ENCODE measurements at regions not wholly inside any gene's neighbourhood (a gene's known extent, or its start where the extent isn't known, plus 50 kb on each side); places are given as distances from the start of the nearest gene placed in this dataset.
"Not testable (repeated sequence)": the region's sequence is repeated elsewhere in the genome, so short reads cannot be mapped to it uniquely, and the experiment has no call there.

DNA sequence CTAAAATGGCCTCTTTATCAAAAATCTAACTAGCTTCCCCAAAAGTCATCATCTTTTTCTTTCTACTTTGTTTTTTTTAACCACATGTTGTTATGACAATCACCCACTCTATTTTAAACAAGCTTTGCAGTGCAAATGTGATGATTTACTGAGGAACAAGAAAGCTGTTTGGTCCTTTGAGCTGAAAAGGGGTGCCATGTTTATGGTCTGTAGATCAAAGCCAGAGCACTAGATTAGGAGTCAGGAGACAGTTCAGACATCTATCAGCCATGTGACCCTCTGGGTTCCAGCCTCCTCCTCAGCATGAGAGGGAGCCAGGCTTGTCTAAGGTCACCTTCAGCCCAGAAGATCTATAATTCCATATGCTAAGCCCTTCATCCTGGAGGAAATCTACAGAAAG, 65.9 kb downstream of the RPL22L1 start:
- Mint-ChIP-seq H3K36me3 (ENCODE audit: low read depth) (no peaks in the 10 kb centered on the region), H3K27me3 (ENCODE audit: low read depth) (peaks cover 32% of the 10 kb centered on the region), H3K9me3 (ENCODE audit: insufficient read depth) (no peaks in the 10 kb centered on the region), H3K4me1 (ENCODE audit: low read depth) (no peaks in the 10 kb centered on the region), H3K27ac (no peak overlapping the region), H3K4me3 (no peak overlapping the region)
- ATAC-seq (no peak), DNase-seq (no peak)
- ChIA-PET CTCF (interaction anchor here (2.3 kb wide), 1 partner anchor 7 kb away, joined by 11 read pairs; no protein-coding TSS in a partner anchor), POLR2A (no interaction called here)

DNA sequence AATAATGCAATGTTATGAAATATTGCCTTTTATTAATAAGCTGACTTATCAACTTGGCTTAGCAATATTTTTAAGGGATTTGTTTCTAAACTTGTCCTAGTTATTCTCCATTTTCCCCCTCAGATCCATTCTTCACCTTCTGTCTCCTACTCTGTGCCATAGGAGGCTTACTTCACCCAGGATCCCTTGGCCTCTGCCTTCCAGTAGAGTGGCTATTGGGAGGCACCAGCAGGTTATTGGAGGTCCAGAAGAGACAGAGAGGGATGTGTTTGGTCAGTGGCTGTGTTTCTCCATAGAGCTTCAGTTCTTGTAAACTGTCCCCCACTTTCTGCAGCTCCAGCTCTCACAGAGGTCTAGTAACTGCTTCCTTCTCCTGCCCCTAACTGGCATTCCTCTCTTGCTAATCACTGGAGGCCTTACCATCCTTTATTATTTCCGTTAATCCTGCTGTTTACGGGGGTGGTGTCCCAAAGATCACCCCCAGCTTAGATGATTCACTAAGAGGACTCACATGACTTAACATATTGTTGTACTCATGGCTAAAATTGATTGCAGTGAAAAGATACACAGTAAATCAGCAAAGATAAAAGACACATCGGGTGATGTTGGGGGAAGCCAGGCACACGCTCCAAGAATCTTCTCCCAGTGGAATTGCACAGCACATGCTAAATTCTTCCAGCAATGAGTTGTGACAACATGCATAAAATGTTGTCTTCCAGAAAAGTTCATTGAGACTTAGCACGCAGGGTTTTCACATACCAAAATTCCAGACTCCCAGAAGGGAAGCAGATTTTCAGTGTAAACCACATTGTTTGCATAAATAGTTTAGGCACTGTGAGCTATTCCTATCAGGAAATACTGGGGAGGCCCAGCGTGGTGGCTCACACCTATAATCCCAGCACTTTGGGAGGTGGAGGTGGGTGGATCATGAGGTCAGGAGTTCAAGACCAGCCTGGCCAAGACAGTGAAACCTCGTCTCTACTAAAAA, 67.5 kb downstream of the RPL22L1 start:
- H3K27ac Mint-ChIP-seq, result no peak overlapping the region
- H3K9me3 Mint-ChIP-seq (ENCODE audit: insufficient read depth), result no peaks in the 10 kb centered on the region
- no peak for ATAC-seq
- no peaks in the 10 kb centered on the region for H3K36me3 Mint-ChIP-seq (ENCODE audit: low read depth)
- H3K27me3 Mint-ChIP-seq (ENCODE audit: low read depth), result peaks cover 33% of the 10 kb centered on the region
- DNase-seq, result no peak
- H3K4me3 Mint-ChIP-seq, result no peak overlapping the region
- CTCF ChIA-PET, result interaction anchor here (1.0 to 2.3 kb wide), 2 partner anchors 9 to 389 kb away, joined by 3 to 11 read pairs; no protein-coding TSS in a partner anchor
- no peaks in the 10 kb centered on the region for H3K4me1 Mint-ChIP-seq (ENCODE audit: low read depth)
- POLR2A ChIA-PET, result no interaction called here

GRCh38 chr3:170801597-170801996, 68.4 kb downstream of the RPL22L1 start:
- ChIA-PET POLR2A (no interaction called here), CTCF (interaction anchor here (2.3 kb wide), 1 partner anchor 10 kb away, joined by 11 read pairs; no protein-coding TSS in a partner anchor)
- peaks cover 33% of the 10 kb centered on the region for H3K27me3 Mint-ChIP-seq (ENCODE audit: low read depth)
- no peaks in the 10 kb centered on the region for H3K9me3 Mint-ChIP-seq (ENCODE audit: insufficient read depth)
- H3K36me3 Mint-ChIP-seq (ENCODE audit: low read depth), result no peaks in the 10 kb centered on the region
- no peaks in the 10 kb centered on the region for H3K4me1 Mint-ChIP-seq (ENCODE audit: low read depth)
- DNase-seq (no peak), ATAC-seq (no peak)
- no peak overlapping the region for H3K27ac Mint-ChIP-seq
- H3K4me3 Mint-ChIP-seq, result no peak overlapping the region

DNA sequence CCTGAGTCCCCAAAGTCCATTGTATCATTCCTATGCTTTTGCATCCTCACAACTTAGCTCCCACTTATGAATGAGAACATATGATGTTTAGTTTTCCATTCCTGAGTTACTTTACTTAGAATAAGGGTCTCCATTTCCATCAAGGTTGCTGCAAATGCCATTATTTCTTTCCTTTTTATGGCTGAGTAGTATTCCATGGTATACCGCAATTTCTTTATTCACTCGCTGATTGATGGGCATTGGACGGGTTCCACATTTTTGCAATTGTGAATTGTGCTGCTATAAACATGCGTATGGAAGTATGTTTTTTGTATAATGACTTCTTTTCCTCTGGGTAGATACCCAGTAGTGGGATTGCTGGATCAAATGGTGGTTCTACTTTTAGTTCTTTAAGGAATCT, 69.7 kb downstream of the RPL22L1 start:
- CTCF ChIA-PET, result interaction anchor here (0.9 to 1.4 kb wide), 2 partner anchors 9 to 11 kb away, joined by 3 to 10 read pairs; no protein-coding TSS in a partner anchor
- H3K27ac Mint-ChIP-seq; H3K9me3 Mint-ChIP-seq (ENCODE audit: insufficient read depth); H3K36me3 Mint-ChIP-seq (ENCODE audit: low read depth); POLR2A ChIA-PET; ATAC-seq; H3K4me3 Mint-ChIP-seq; H3K4me1 Mint-ChIP-seq (ENCODE audit: low read depth); DNase-seq: not testable (repeated sequence)
- peaks cover 33% of the 10 kb centered on the region for H3K27me3 Mint-ChIP-seq (ENCODE audit: low read depth)

DNA sequence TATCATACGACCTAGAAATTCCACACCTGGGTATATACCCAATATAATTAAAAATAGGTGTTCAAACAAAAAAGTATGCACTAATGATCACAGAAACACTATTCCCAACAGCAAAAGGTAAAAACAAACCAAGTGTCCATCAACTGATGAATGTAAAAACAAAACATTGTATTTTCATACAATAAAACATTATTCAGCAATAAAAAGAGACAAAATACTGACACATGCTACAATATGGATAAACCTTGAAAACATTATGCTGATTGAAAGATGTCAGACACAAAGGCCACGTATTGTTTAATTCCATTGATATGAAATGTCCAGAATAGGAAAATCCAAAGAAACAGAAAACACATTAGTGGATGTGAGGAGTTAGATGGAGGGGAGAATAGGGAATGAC, 71.0 kb downstream of the RPL22L1 start:
- Mint-ChIP-seq H3K4me1 (ENCODE audit: low read depth) (no peaks in the 10 kb centered on the region), H3K36me3 (ENCODE audit: low read depth) (no peaks in the 10 kb centered on the region), H3K4me3 (no peak overlapping the region), H3K27ac (no peak overlapping the region), H3K9me3 (ENCODE audit: insufficient read depth) (no peaks in the 10 kb centered on the region), H3K27me3 (ENCODE audit: low read depth) (peaks cover 25% of the 10 kb centered on the region)
- ATAC-seq (no peak), DNase-seq (no peak)
- CTCF ChIA-PET, result interaction anchor here (0.5 to 1.4 kb wide), 3 partner anchors 12 to 14 kb away, joined by 3 to 10 read pairs (median 4); no protein-coding TSS in a partner anchor
- POLR2A ChIA-PET, result no interaction called here

DNA sequence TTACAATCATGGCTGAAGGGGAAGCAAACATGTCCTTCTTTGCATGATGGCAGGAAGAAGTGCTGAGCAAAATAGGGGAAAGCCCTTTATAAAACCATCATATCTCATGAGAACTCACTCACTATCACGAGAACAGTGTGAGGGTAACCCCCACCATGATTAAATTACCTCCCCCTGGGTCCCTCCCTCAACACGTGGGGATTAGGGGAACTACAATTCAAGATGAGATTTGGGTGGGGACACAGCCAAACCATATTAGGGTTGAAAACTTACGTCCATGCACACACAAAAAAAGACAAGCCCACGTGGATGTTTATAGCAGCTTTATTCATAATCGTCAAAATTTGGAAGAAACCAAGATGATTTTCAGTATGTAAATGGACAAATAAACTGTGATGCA, 72.3 kb downstream of the RPL22L1 start:
- Mint-ChIP-seq H3K27me3 (ENCODE audit: low read depth) (peaks cover 21% of the 10 kb centered on the region), H3K4me3 (no peak overlapping the region), H3K36me3 (ENCODE audit: low read depth) (no peaks in the 10 kb centered on the region), H3K27ac (no peak overlapping the region), H3K9me3 (ENCODE audit: insufficient read depth) (no peaks in the 10 kb centered on the region), H3K4me1 (ENCODE audit: low read depth) (no peaks in the 10 kb centered on the region)
- DNase-seq, result no peak
- ChIA-PET POLR2A (no interaction called here), CTCF (interaction anchor here (1.0 kb wide), 1 partner anchor 14 kb away, joined by 3 read pairs; no protein-coding TSS in a partner anchor)
- ATAC-seq, result no peak

DNA sequence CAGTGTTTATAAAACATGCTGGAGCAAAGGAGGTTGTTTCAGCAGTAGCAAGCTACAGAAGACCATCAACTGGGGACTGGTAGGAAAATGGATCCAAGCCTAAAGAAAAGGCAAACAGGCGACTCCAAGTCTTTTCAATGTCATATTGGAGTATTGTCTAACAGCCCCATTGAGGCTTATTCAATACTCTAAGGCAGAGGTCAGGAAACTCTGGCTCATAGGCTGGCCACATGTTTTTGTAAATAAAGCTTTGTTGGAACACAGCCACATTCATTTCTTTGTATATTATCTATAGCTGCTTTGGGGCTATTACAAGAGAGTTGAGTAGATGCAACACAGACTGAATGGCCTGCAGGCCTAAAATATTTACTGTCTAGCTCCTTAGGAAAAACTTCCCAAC, 77.5 kb downstream of the RPL22L1 start:
- ATAC-seq, result no peak
- H3K27ac Mint-ChIP-seq, result no peak overlapping the region
- H3K9me3 Mint-ChIP-seq (ENCODE audit: insufficient read depth), result no peaks in the 10 kb centered on the region
- H3K4me1 Mint-ChIP-seq (ENCODE audit: low read depth), result no peaks in the 10 kb centered on the region
- ChIA-PET CTCF (no interaction called here), POLR2A (no interaction called here)
- H3K4me3 Mint-ChIP-seq, result no peak overlapping the region
- H3K27me3 Mint-ChIP-seq (ENCODE audit: low read depth), result peaks cover 11% of the 10 kb centered on the region
- H3K36me3 Mint-ChIP-seq (ENCODE audit: low read depth), result no peaks in the 10 kb centered on the region
- no peak for DNase-seq

DNA sequence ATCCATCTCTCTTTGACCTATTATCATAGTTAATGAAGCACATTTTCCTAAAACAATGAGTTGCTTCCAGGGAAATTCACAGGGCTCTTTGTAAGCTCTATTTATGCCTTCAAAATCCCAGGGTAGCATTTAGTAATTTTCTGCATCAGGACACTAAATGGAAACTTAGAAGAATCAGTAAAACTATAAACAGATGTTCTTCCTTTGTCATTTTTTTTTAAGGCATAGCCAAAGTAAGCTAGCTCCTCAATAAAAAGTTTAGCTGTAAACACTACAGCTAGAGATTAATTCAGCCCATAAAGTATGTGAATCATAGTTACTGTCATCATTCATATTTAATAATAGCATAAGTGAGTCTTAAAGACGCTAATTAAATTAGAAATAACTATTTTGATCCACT, 79.3 kb downstream of the RPL22L1 start:
- Mint-ChIP-seq H3K9me3 (ENCODE audit: insufficient read depth) (no peaks in the 10 kb centered on the region), H3K27ac (no peak overlapping the region), H3K4me3 (no peak overlapping the region), H3K36me3 (ENCODE audit: low read depth) (no peaks in the 10 kb centered on the region), H3K27me3 (ENCODE audit: low read depth) (peaks cover 15% of the 10 kb centered on the region), H3K4me1 (ENCODE audit: low read depth) (no peaks in the 10 kb centered on the region)
- no peak for DNase-seq
- ChIA-PET CTCF (interaction anchor here (1.9 kb wide), 1 partner anchor 21 kb away, joined by 6 read pairs; no protein-coding TSS in a partner anchor), POLR2A (no interaction called here)
- no peak for ATAC-seq

DNA sequence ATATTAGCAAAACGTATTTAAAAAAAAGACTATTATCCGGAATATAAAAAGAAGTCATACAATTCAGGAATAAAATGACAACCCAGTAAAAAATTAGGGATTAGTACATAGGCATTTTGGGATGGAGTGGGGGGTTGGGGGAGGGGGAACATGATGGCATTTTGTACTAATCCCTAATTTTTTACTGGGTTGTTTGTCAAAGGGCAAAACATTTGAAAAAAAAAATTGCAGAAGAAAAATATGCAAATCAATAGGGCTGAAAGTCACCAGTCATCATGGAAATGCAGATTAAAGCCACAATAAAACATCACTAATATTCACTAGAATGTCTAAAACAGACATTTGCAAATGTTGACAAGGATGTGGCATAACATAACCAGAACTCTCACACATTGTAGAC, 82.5 kb downstream of the RPL22L1 start:
- DNase-seq (no peak), ATAC-seq (no peak)
- peaks cover 31% of the 10 kb centered on the region for H3K27me3 Mint-ChIP-seq (ENCODE audit: low read depth)
- CTCF ChIA-PET, result no interaction called here
- H3K9me3 Mint-ChIP-seq (ENCODE audit: insufficient read depth), result no peaks in the 10 kb centered on the region
- H3K36me3 Mint-ChIP-seq (ENCODE audit: low read depth), result no peaks in the 10 kb centered on the region
- no peak overlapping the region for H3K4me3 Mint-ChIP-seq
- no peak overlapping the region for H3K27ac Mint-ChIP-seq
- POLR2A ChIA-PET, result no interaction called here
- H3K4me1 Mint-ChIP-seq (ENCODE audit: low read depth), result no peaks in the 10 kb centered on the region

- POLR2A ChIA-PET, result no interaction called here
Measured at GRCh38 chr3:170785454-170785853, 84.5 kb downstream of the RPL22L1 start.

DNA sequence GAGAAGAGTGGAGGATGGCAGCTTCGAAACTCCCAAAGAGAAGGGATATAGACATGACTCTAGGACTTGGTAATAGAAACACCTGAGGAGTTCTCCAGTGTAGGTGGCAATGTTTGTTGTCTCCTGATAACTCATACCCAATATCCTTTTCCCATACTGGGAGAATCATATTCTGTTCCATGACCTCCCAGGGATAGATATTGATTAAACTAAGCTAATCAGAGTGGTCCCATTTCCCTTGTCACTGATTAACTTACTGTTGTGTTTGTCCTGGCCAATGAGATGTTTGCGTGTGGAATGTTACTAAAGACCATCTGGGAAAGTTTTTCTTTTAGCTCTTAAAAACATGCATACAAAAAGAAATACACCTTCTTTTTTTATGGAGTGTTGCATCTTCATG, 85.6 kb downstream of the RPL22L1 start:
- no peaks in the 10 kb centered on the region for H3K36me3 Mint-ChIP-seq (ENCODE audit: low read depth)
- DNase-seq, result no peak
- H3K9me3 Mint-ChIP-seq (ENCODE audit: insufficient read depth), result no peaks in the 10 kb centered on the region
- no peak for ATAC-seq
- H3K27ac Mint-ChIP-seq, result no peak overlapping the region
- ChIA-PET POLR2A (no interaction called here), CTCF (interaction anchor here (1.2 kb wide), 2 partner anchors 15 to 28 kb away, joined by 4 to 5 read pairs; no protein-coding TSS in a partner anchor)
- H3K4me1 Mint-ChIP-seq (ENCODE audit: low read depth), result no peaks in the 10 kb centered on the region
- H3K27me3 Mint-ChIP-seq (ENCODE audit: low read depth), result peaks cover 35% of the 10 kb centered on the region
- no peak overlapping the region for H3K4me3 Mint-ChIP-seq

More at GRCh38 chr3:170785454-170785853, 84.5 kb downstream of the RPL22L1 start:
- Mint-ChIP-seq H3K27me3 (ENCODE audit: low read depth) (peaks cover 34% of the 10 kb centered on the region), H3K36me3 (ENCODE audit: low read depth) (no peaks in the 10 kb centered on the region), H3K27ac (no peak overlapping the region), H3K4me1 (ENCODE audit: low read depth) (no peaks in the 10 kb centered on the region), H3K4me3 (no peak overlapping the region), H3K9me3 (ENCODE audit: insufficient read depth) (no peaks in the 10 kb centered on the region)
- ATAC-seq (no peak), DNase-seq (no peak)
- CTCF ChIA-PET, result interaction anchor here (1.2 kb wide), 1 partner anchor 14 kb away, joined by 4 read pairs; no protein-coding TSS in a partner anchor

- H3K4me1 Mint-ChIP-seq (ENCODE audit: low read depth), result no peaks in the 10 kb centered on the region
- CTCF ChIA-PET, result interaction anchor here (1.2 to 1.4 kb wide), 2 partner anchors 30 to 31 kb away, joined by 3 to 4 read pairs; no protein-coding TSS in a partner anchor
Measured at GRCh38 chr3:170780955-170781354, 89.0 kb downstream of the RPL22L1 start.

More at GRCh38 chr3:170780955-170781354, 89.0 kb downstream of the RPL22L1 start:
- no peaks in the 10 kb centered on the region for H3K36me3 Mint-ChIP-seq (ENCODE audit: low read depth)
- POLR2A ChIA-PET, result no interaction called here
- no peak overlapping the region for H3K27ac Mint-ChIP-seq
- no peak for ATAC-seq
- no peaks in the 10 kb centered on the region for H3K9me3 Mint-ChIP-seq (ENCODE audit: insufficient read depth)
- peaks cover 33% of the 10 kb centered on the region for H3K27me3 Mint-ChIP-seq (ENCODE audit: low read depth)
- H3K4me3 Mint-ChIP-seq, result no peak overlapping the region
- no peak for DNase-seq

Measured in activated CD8-positive, alpha-beta T cell treated with anti-CD3 and anti-CD28 coated beads, Interleukin-2, amount 10 ng/mL, durations not matched to agents 7 days and 5 days (primary cell).